Large intestine (tissue), 3 donors: ENCODE measurements at regions not wholly inside any gene's neighbourhood (a gene's known extent, or its start where the extent isn't known, plus 50 kb on each side); places are given as distances from the start of the nearest gene placed in this dataset.

Source experiments
- DNase-seq, 2 donors: peaks; one replicate each; pipeline versions ENCODE4 v3.0.0 to v3.0.0-alpha.2; 2013
- H3K27ac ChIP-seq: one replicate; pipeline ENCODE4 v1.5.1; 2013; ENCODE audit warnings: low read length
- H3K27me3 ChIP-seq: 2 replicates; pipeline ENCODE4 v1.6.1; 2013; ENCODE audit warnings: low read length; ENCODE audit not compliant: control insufficient read depth, insufficient read depth
- H3K36me3 ChIP-seq: 2 replicates; pipeline ENCODE4 v1.6.1; 2013; ENCODE audit warnings: low read length; ENCODE audit not compliant: control insufficient read depth, insufficient read depth
- H3K4me1 ChIP-seq: one replicate; pipeline ENCODE4 v1.6.1; 2013; ENCODE audit warnings: low read length; ENCODE audit not compliant: control insufficient read depth, insufficient read depth
- H3K4me3 ChIP-seq: one replicate; pipeline ENCODE4 v1.5.1; 2013; ENCODE audit warnings: low read length
- H3K9me3 ChIP-seq: one replicate; pipeline ENCODE4 v1.6.1; 2013; ENCODE audit warnings: mild to moderate bottlenecking, low read depth, low read length, moderate library complexity; ENCODE audit not compliant: control insufficient read depth
- WGBS: methylation state at CpG from one replicate; pipeline ENCODE4 v1.1.5; 2013; ENCODE audit warnings: low lambda C conversion rate; ENCODE audit not compliant: insufficient coverage; 5-methylcytosine and 5-hydroxymethylcytosine counted together

- 70% methylated on average over 2 of the region's 2 CpGs for WGBS
- Histone ChIP-seq H3K4me1 (no peaks in the 10 kb centered on the region), H3K27me3 (no peaks in the 10 kb centered on the region)
Observed at GRCh38 chr2:226234187-226234586, 565.4 kb downstream of the IRS1 start.

DNA sequence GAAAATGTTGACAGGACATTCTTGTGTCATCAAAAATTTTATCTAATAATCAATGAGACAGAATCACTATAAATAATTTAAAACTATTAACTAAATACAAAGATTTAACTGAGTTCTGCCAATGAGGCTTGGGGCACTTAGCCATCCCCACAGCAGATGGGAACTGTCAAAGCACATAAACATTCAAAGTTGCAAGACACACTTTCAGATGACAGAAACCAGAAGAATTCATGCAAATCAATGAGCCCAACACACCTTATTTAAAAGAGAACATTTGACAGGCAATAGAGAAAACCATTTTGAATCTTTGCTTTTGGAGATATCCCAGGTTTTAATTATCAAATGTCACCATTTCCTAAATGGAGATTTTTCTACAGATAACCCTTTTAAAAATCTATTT, 566.2 kb downstream of the IRS1 start:
- H3K36me3 ChIP-seq = no peaks in the 10 kb centered on the region
- H3K4me1 ChIP-seq = no peaks in the 10 kb centered on the region
- DNase-seq = no peak
- H3K27ac ChIP-seq = no peak overlapping the region
- H3K27me3 ChIP-seq = no peaks in the 10 kb centered on the region
- H3K4me3 ChIP-seq = no peak overlapping the region
- H3K9me3 ChIP-seq = no peaks in the 10 kb centered on the region

More at GRCh38 chr2:226234187-226234586, 565.4 kb downstream of the IRS1 start:
- Histone ChIP-seq H3K4me3 (no peak overlapping the region), H3K36me3 (no peaks in the 10 kb centered on the region), H3K9me3 (no peaks in the 10 kb centered on the region), H3K27ac (no peak overlapping the region)
- DNase-seq = no peak

DNA sequence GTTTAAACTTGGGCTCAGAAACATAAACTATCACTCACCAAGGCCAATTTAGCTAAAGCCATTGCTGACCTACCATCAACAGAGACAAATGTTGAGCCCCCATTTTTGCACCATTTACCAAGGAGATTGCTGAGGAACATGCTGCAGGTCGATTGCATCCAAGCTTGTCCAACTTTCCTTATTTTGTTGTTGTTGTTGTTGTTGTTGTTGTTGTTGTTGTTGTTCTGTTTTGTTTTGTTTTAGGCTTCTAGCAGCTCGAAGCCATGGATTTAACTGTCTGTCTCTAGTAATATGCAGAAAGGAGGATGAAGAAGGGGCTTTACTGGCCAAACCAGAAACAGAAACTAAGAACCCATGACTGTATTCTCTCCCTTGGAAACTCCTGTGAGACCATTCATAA, 571.5 kb downstream of the IRS1 start:
- Histone ChIP-seq H3K4me3 (no peak overlapping the region), H3K4me1 (no peaks in the 10 kb centered on the region), H3K9me3 (no peaks in the 10 kb centered on the region), H3K27ac (no peak overlapping the region), H3K27me3 (no peaks in the 10 kb centered on the region), H3K36me3 (no peaks in the 10 kb centered on the region)
- no peak for DNase-seq
- 100% methylated on average over 1 of the region's 2 CpGs for WGBS

- Histone ChIP-seq H3K4me3 (no peak overlapping the region), H3K27ac (no peak overlapping the region), H3K27me3 (no peaks in the 10 kb centered on the region), H3K4me1 (no peaks in the 10 kb centered on the region), H3K9me3 (no peaks in the 10 kb centered on the region), H3K36me3 (no peaks in the 10 kb centered on the region)
- DNase-seq = no peak
Observed at GRCh38 chr2:226227341-226227740, 572.3 kb downstream of the IRS1 start.

DNA sequence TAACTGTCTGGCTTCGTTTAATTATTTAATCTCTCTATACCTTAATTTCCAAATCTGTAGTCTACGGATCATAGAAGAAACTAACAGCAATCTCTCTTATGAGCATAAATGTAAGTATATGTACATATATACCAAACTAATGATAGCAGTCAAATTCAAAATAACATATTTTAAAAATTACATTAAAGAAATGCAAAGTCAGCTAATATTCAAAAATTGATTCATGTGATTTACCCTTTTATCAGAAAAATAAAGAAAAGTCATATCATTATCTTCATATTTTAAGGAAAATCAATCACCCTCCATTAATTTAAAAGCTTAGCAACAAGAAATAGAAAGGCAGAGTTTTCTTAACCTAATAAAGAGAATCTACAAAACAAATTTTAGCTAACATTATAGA, 575.9 kb downstream of the IRS1 start:
- Histone ChIP-seq H3K4me1 (no peaks in the 10 kb centered on the region), H3K4me3 (no peak overlapping the region), H3K27me3 (no peaks in the 10 kb centered on the region), H3K36me3 (no peaks in the 10 kb centered on the region), H3K9me3 (no peaks in the 10 kb centered on the region), H3K27ac (no peak overlapping the region)
- 90% methylated on average over 2 of the region's 2 CpGs for WGBS
- DNase-seq = no peak

DNA sequence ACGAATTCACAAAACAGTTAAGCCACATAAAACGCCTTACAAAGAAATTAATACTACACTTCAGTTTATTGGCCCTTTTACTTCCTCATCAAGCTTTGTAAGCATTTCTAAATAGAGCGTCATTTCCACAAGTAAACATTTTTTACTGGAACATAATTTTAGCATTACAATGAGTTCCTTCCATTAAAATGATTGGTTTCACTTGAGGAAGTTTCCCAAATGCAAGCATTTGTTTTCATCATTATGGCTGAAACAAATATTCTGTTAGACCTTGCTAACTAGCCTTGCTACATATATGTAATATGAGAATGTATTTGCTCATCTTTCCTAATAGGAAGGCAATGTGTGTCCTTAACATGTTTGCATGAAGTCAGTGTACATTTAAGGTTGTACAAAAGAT, 579.1 kb downstream of the IRS1 start:
- no peaks in the 10 kb centered on the region for H3K36me3 ChIP-seq
- H3K4me1 ChIP-seq = no peaks in the 10 kb centered on the region
- DNase-seq = no peak
- no peak overlapping the region for H3K27ac ChIP-seq
- no peaks in the 10 kb centered on the region for H3K9me3 ChIP-seq
- 83% methylated on average over 2 of the region's 3 CpGs for WGBS
- H3K4me3 ChIP-seq = no peak overlapping the region
- no peaks in the 10 kb centered on the region for H3K27me3 ChIP-seq

- Histone ChIP-seq H3K27ac (no peak overlapping the region), H3K4me1 (no peaks in the 10 kb centered on the region), H3K36me3 (no peaks in the 10 kb centered on the region), H3K27me3 (no peaks in the 10 kb centered on the region), H3K9me3 (no peaks in the 10 kb centered on the region), H3K4me3 (no peak overlapping the region)
- no CpG with 5 or more reads among the region's 1 CpG for WGBS
- DNase-seq = no peak
Observed at GRCh38 chr2:226217191-226217590, 582.4 kb downstream of the IRS1 start.

GRCh38 chr2:226216575-226216974, 583.0 kb downstream of the IRS1 start:
- no peak overlapping the region for H3K4me3 ChIP-seq
- H3K36me3 ChIP-seq = no peaks in the 10 kb centered on the region
- no peaks in the 10 kb centered on the region for H3K4me1 ChIP-seq
- DNase-seq = no peak
- WGBS = no CpG with 5 or more reads among the region's 6 CpGs
- H3K27me3 ChIP-seq = no peaks in the 10 kb centered on the region
- no peaks in the 10 kb centered on the region for H3K9me3 ChIP-seq
- no peak overlapping the region for H3K27ac ChIP-seq

DNA sequence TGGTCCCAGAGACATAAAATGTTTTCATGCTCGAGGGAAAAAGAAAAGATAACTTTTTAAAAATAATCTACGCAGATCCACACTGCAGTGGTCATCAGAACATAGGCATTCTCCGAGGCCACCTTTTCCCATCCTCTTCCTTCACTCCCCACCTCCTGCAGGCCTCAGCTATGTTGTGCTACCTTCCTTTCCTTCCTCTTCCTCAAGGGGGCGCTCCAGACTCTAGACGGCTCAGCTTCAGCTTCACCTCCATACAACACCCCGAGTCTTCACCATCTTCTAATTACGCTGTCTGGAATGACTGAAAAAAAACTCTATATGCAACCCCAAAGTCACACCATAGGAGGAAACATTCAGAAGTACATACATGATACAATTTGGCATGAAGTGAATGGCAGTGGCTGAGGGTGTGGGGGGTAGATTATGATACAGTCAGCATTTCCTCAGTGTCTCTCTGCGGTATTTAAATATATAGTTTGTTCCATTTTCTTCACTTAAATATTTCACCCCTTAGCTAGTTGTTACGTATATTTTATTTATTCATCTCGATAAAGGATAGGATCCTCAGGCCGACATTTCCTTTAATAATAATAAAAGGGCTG, 583.6 kb downstream of the IRS1 start:
- H3K9me3 ChIP-seq = no peaks in the 10 kb centered on the region
- 100% methylated on average over 2 of the region's 11 CpGs for WGBS
- peak; percentile 56 to 68 for DNase-seq
- no peaks in the 10 kb centered on the region for H3K27me3 ChIP-seq
- H3K36me3 ChIP-seq = no peaks in the 10 kb centered on the region
- no peak overlapping the region for H3K27ac ChIP-seq
- no peak overlapping the region for H3K4me3 ChIP-seq
- no peaks in the 10 kb centered on the region for H3K4me1 ChIP-seq

GRCh38 chr2:226213717-226214116, 585.9 kb downstream of the IRS1 start:
- Histone ChIP-seq H3K36me3 (no peaks in the 10 kb centered on the region), H3K27me3 (no peaks in the 10 kb centered on the region), H3K9me3 (no peaks in the 10 kb centered on the region), H3K4me1 (no peaks in the 10 kb centered on the region), H3K27ac (no peak overlapping the region), H3K4me3 (no peak overlapping the region)
- WGBS = 100% methylated on average over 1 of the region's 4 CpGs
- DNase-seq = no peak

DNA sequence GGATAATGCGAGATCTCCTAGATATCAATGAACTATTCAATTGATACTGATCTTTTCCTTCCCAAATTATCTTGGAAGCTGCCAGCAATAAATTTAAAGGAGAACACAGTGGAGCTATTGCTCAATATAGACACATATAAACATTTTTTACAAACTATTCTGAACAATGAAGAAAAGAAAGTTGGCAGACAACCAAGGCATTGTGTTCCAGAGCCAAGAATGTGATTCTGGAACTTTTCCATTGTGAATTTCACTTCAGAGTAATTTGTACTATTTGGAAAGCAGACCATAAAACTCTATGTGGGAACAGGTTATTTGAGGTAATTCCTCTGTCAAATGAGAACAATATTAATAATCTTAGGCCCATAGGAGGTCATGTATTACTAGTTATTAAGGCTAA, 588.2 kb downstream of the IRS1 start:
- Histone ChIP-seq H3K4me1 (no peaks in the 10 kb centered on the region), H3K9me3 (no peaks in the 10 kb centered on the region), H3K27me3 (no peaks in the 10 kb centered on the region), H3K27ac (no peak overlapping the region), H3K4me3 (no peak overlapping the region), H3K36me3 (no peaks in the 10 kb centered on the region)
- no CpG with 5 or more reads among the region's 1 CpG for WGBS
- no peak for DNase-seq
